HL-60 (cell line): ENCODE measurements at regions not wholly inside any gene's neighbourhood (a gene's known extent, or its start where the extent isn't known, plus 50 kb on each side); places are given as distances from the start of the nearest gene placed in this dataset.

Experiments
- DNase-seq, 2 experiments: peaks; one replicate each; pipeline ENCODE4 v3.0.0-alpha.2; 2010 to 2020; ENCODE audit warnings: low read depth in 1 of 2, low spot score in 1 of 2
- H3K27ac ChIP-seq: fragments of 250-450 bp; sonication (Bioruptor Pico); replicated peaks from 2 replicates; pipeline ENCODE4 v1.5.1; 2020; ENCODE audit warnings: mild to moderate bottlenecking, moderate library complexity
- H3K27me3 ChIP-seq: fragments of 250-450 bp; sonication (Bioruptor Pico); 2 replicates; pipeline ENCODE4 v1.5.1; 2021; ENCODE audit warnings: mild to moderate bottlenecking, moderate library complexity; ENCODE audit not compliant: insufficient read depth, poor library complexity, severe bottlenecking
- H3K4me3 ChIP-seq: replicated peaks from 2 replicates; pipeline ENCODE4 v1.5.1; 2011; ENCODE audit warnings: mild to moderate bottlenecking, control low read depth, low read length; ENCODE audit not compliant: insufficient read depth
- CTCF ChIP-seq: IDR thresholded peaks from one replicate; pipeline ENCODE4 v1.5.1; 2011; ENCODE audit warnings: low read length, control low read depth, inconsistent platforms; ENCODE audit not compliant: insufficient read depth
- GABPA ChIP-seq: IDR thresholded peaks from 2 replicates; pipeline ENCODE4 v1.6.1; 2012; ENCODE audit warnings: low read depth
- POLR2AphosphoS5 ChIP-seq: IDR thresholded peaks from 2 replicates; pipeline ENCODE4 v1.6.1; 2012; ENCODE audit warnings: low read depth
- REST ChIP-seq: IDR thresholded peaks from 2 replicates; pipeline ENCODE4 v1.6.1; 2012; ENCODE audit warnings: low read depth; ENCODE audit not compliant: insufficient replicate concordance
- SPI1 ChIP-seq: IDR thresholded peaks from 2 replicates; pipeline ENCODE4 v1.6.1; 2012; ENCODE audit warnings: low read depth, mild to moderate bottlenecking, borderline replicate concordance

GRCh38 chr17:72249441-72249840 is 128.6 kb downstream of the SOX9 start:
- no peak for DNase-seq
- no peak overlapping the region for H3K4me3 ChIP-seq
- H3K27ac ChIP-seq, result no peak overlapping the region
- H3K27me3 ChIP-seq, result no peaks in the 10 kb centered on the region
- TF ChIP-seq SPI1 (no peak), GABPA (no peak), REST (no peak), POLR2AphosphoS5 (no peak)

DNA sequence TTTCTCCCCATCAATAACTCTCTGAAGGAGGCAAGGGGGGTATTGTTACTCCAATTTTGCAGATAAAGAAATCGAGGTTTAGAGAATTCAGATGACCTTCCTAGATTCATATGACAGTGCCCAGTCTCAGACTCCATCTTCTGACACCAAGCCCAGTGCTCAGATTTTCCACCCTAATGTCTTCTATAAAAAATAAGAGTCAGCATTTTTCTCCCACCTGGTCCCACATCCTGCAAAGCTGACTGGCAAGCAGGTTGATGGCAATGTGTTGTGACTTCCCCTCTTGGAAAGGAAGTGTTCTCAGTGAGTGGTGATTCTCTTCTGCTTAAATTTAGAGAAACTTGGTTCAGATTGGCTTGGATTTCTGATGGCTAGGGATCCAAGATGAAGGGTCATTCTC is 129.4 kb downstream of the SOX9 start:
- Histone ChIP-seq H3K27me3 (no peaks in the 10 kb centered on the region), H3K27ac (no peak overlapping the region), H3K4me3 (no peak overlapping the region)
- DNase-seq, result no peak
- no peak for TF ChIP-seq GABPA
- TF ChIP-seq SPI1, result no peak
- no peak for TF ChIP-seq CTCF
- no peak for TF ChIP-seq POLR2AphosphoS5
- no peak for TF ChIP-seq REST

DNA sequence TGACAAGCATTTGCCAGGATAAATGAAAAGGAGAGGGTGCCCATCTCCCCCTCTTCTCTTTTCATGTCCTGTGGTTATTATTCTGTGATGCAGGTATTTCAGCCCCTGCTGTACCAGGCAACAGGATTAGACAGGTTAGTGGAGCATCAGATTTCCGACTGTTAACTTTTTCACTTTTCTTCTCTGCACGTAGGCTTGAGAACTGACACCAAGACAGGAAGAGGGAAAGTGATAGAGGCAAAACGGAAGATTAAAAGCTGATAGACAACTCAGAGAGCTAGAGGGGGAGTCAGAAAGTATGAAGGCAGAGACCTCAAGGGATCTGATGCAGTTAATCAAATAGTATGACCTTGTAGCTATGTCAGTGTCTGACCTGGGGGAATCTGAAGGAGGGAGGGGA is 132.8 kb downstream of the SOX9 start:
- no peak for TF ChIP-seq GABPA
- no peak for TF ChIP-seq SPI1
- no peak for TF ChIP-seq REST
- TF ChIP-seq CTCF, result no peak
- H3K4me3 ChIP-seq, result no peak overlapping the region
- H3K27me3 ChIP-seq, result no peaks in the 10 kb centered on the region
- no peak for DNase-seq
- H3K27ac ChIP-seq, result no peak overlapping the region
